ENCODE measurements at regions not wholly inside any gene's neighbourhood (a gene's known extent, or its start where the extent isn't known, plus 50 kb on each side); places are given as distances from the start of the nearest gene placed in this dataset.

DNA sequence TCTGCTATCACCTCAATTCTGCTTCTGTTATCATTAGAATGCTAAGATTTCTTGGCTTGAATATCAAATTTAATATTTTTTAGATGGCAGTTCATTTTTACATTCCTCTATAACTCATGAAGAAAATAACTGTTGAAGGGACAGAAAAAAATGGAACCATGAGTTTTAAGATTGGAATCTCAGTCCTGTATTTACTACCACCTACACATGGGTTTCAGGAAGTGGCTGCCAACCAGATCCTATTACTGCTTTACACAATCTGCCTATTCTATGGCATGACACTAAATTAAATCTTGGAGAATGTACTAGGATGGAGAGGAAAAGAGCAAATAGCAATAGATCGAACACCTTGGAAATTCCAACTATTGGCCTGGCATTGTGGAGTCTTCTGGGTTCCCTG lies 140.8 kb downstream of the DUSP6 start:
- H3K9me3 ChIP-seq (ENCODE audit: severe bottlenecking) = no peaks in the 10 kb centered on the region
- H3K4me3 ChIP-seq (ENCODE audit: severe bottlenecking) = no peak overlapping the region
- H3K4me1 ChIP-seq (ENCODE audit: insufficient read depth, poor library complexity, severe bottlenecking) = peaks cover 20% of the 10 kb centered on the region
- no peaks in the 10 kb centered on the region for H3K27me3 ChIP-seq (ENCODE audit: insufficient read depth, poor library complexity, severe bottlenecking)
- no peak for TF ChIP-seq CTCF (IDR thresholded peaks at IDR 0.05; ENCODE audit: poor library complexity, severe bottlenecking)
- H3K27ac ChIP-seq (ENCODE audit: poor library complexity, severe bottlenecking) = no peak overlapping the region
- ATAC-seq (ENCODE audit: low read depth) = 0 out of 3 replicates have a peak, but pooled peaks have one; percentile 50
- no peak for DNase-seq (ENCODE audit: low spot score)
- H3K36me3 ChIP-seq (ENCODE audit: low read depth) = no peaks in the 10 kb centered on the region

DNA sequence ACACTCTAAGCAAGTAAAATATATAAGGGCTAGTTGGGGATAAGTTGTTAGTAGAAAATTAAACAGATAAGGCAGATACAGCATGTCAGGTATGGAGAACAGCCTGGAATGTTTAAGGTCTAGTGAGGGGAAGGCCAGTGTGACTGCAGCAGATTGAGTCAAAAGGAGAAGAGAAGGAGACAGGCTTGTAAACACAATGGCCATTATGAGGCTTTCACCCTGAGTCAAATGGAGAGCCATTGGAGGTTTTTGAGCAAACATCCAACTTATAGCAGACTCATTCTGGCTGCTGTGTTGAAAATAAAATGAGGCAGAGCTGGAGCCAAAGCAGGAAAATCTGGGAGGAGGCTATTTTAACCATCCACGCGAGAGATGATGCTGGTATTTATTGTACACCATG lies 142.0 kb downstream of the DUSP6 start:
- H3K27me3 ChIP-seq (ENCODE audit: insufficient read depth, poor library complexity, severe bottlenecking) = no peaks in the 10 kb centered on the region
- H3K27ac ChIP-seq (ENCODE audit: poor library complexity, severe bottlenecking) = no peak overlapping the region
- no peak overlapping the region for H3K4me3 ChIP-seq (ENCODE audit: severe bottlenecking)
- H3K4me1 ChIP-seq (ENCODE audit: insufficient read depth, poor library complexity, severe bottlenecking) = peaks cover 20% of the 10 kb centered on the region
- H3K36me3 ChIP-seq (ENCODE audit: low read depth) = no peaks in the 10 kb centered on the region
- no peak for TF ChIP-seq CTCF (IDR thresholded peaks at IDR 0.05; ENCODE audit: poor library complexity, severe bottlenecking)
- no peak for DNase-seq (ENCODE audit: low spot score)
- no peak for ATAC-seq (ENCODE audit: low read depth)
- no peaks in the 10 kb centered on the region for H3K9me3 ChIP-seq (ENCODE audit: severe bottlenecking)

DNA sequence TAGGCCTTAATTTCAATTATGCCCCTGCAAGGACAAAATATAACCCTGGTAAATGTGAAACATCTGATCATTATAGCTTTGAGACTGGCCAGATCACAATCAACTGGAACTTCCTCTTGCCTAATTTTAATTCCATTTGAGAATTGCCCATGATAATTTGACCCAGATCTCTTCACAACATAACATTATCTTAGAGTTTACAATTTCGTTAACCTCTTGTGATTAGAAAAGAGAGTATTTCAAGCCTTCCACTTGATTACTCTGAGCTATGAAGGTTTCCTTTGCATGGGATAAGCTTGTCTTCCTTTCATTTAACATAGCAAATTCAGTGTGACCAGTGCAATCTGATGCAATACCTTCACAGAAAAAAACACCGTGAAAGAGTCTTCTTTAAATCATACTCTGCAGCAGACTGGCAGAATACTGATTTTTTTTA lies 143.6 kb downstream of the DUSP6 start:
- Histone ChIP-seq H3K9me3 (ENCODE audit: severe bottlenecking) (no peaks in the 10 kb centered on the region), H3K4me1 (ENCODE audit: insufficient read depth, poor library complexity, severe bottlenecking) (peaks cover 20% of the 10 kb centered on the region), H3K27me3 (ENCODE audit: insufficient read depth, poor library complexity, severe bottlenecking) (no peaks in the 10 kb centered on the region), H3K4me3 (ENCODE audit: severe bottlenecking) (no peak overlapping the region), H3K27ac (ENCODE audit: poor library complexity, severe bottlenecking) (no peak overlapping the region), H3K36me3 (ENCODE audit: low read depth) (no peaks in the 10 kb centered on the region)
- TF ChIP-seq CTCF (IDR thresholded peaks at IDR 0.05; ENCODE audit: poor library complexity, severe bottlenecking) = no peak
- DNase-seq (ENCODE audit: low spot score) (no peak), ATAC-seq (ENCODE audit: low read depth) (no peak)

- Histone ChIP-seq H3K27ac (ENCODE audit: poor library complexity, severe bottlenecking) (no peak overlapping the region), H3K9me3 (ENCODE audit: severe bottlenecking) (no peaks in the 10 kb centered on the region), H3K36me3 (ENCODE audit: low read depth) (no peaks in the 10 kb centered on the region), H3K27me3 (ENCODE audit: insufficient read depth, poor library complexity, severe bottlenecking) (no peaks in the 10 kb centered on the region), H3K4me1 (ENCODE audit: insufficient read depth, poor library complexity, severe bottlenecking) (peaks cover 4% of the 10 kb centered on the region), H3K4me3 (ENCODE audit: severe bottlenecking) (no peak overlapping the region)
- no peak for ATAC-seq (ENCODE audit: low read depth)
- no peak for TF ChIP-seq CTCF (IDR thresholded peaks at IDR 0.05; ENCODE audit: poor library complexity, severe bottlenecking)
- no peak for DNase-seq (ENCODE audit: low spot score)
These were observed 145.9 kb downstream of the DUSP6 start for GRCh38 chr12:89206390-89206789.

- DNase-seq (ENCODE audit: low spot score) (no peak), ATAC-seq (ENCODE audit: low read depth) (no peak)
- H3K4me3 ChIP-seq (ENCODE audit: severe bottlenecking) = no peak overlapping the region
- no peaks in the 10 kb centered on the region for H3K36me3 ChIP-seq (ENCODE audit: low read depth)
- H3K27me3 ChIP-seq (ENCODE audit: insufficient read depth, poor library complexity, severe bottlenecking) = no peaks in the 10 kb centered on the region
- TF ChIP-seq CTCF (IDR thresholded peaks at IDR 0.05; ENCODE audit: poor library complexity, severe bottlenecking) = no peak
- no peaks in the 10 kb centered on the region for H3K9me3 ChIP-seq (ENCODE audit: severe bottlenecking)
- H3K27ac ChIP-seq (ENCODE audit: poor library complexity, severe bottlenecking) = no peak overlapping the region
- H3K4me1 ChIP-seq (ENCODE audit: insufficient read depth, poor library complexity, severe bottlenecking) = no peaks in the 10 kb centered on the region
These were observed 146.8 kb downstream of the DUSP6 start for GRCh38 chr12:89205517-89205916.
